SIG-M5 treated with dmso at 0.1 percent for 504 hours (cell line): ENCODE measurements at regions not wholly inside any gene's neighbourhood (a gene's known extent, or its start where the extent isn't known, plus 50 kb on each side); places are given as distances from the start of the nearest gene placed in this dataset.
"Not testable (repeated sequence)": the region's sequence is repeated elsewhere in the genome, so short reads cannot be mapped to it uniquely, and the experiment has no call there.

Experiments used
- DNase-seq: peaks from one replicate; lab custom pipeline; 2025; ENCODE audit not compliant: unreplicated experiment; lab: John Stamatoyannopoulos, UW

GRCh38 chr19:23984911-23985310 lies 70.2 kb downstream of the ZNF726 start:
- not testable (repeated sequence) for DNase-seq

- DNase-seq: no peak
Measured at GRCh38 chr19:23986623-23987022, 71.9 kb downstream of the ZNF726 start.

GRCh38 chr19:23991170-23991569 lies 76.5 kb downstream of the ZNF726 start:
- no peak for DNase-seq

GRCh38 chr19:23992348-23992747 lies 77.7 kb downstream of the ZNF726 start:
- no peak for DNase-seq

- no peak for DNase-seq
Measured at GRCh38 chr19:23993440-23993839, 78.8 kb downstream of the ZNF726 start.

- no peak for DNase-seq
Measured at GRCh38 chr19:23996549-23996948, 81.9 kb downstream of the ZNF726 start.

- DNase-seq: no peak
Measured at GRCh38 chr19:23998568-23998967, 83.9 kb downstream of the ZNF726 start.

GRCh38 chr19:23999821-24000610 lies 85.3 kb downstream of the ZNF726 start:
- DNase-seq: no peak

- no peak for DNase-seq
Measured at GRCh38 chr19:24000656-24001055, 86.0 kb downstream of the ZNF726 start.

GRCh38 chr19:24002256-24002945 lies 84.6 kb upstream of the ZNF254 start:
- DNase-seq: no peak

GRCh38 chr19:24003537-24003936 lies 83.5 kb upstream of the ZNF254 start:
- no peak for DNase-seq

GRCh38 chr19:24004166-24004565 lies 82.8 kb upstream of the ZNF254 start:
- no peak for DNase-seq

GRCh38 chr19:24029941-24030636 lies 56.9 kb upstream of the ZNF254 start:
- no peak for DNase-seq

GRCh38 chr19:24032651-24033050 lies 54.3 kb upstream of the ZNF254 start:
- no peak for DNase-seq

GRCh38 chr19:24033301-24033962 lies 53.6 kb upstream of the ZNF254 start:
- peak; percentile 75 for DNase-seq

- no peak for DNase-seq
Measured at GRCh38 chr19:24033963-24034342, 53.0 kb upstream of the ZNF254 start.

GRCh38 chr19:24035261-24035880 lies 51.6 kb upstream of the ZNF254 start:
- DNase-seq: not testable (repeated sequence)
